Dendritic cell treated with granulocyte-macrophage colony-stimulating factor and Interleukin-4, amounts not matched to agents 40 ng/mL and 50 ng/mL, for 4 days (primary cell): ENCODE measurements at regions not wholly inside any gene's neighbourhood (a gene's known extent, or its start where the extent isn't known, plus 50 kb on each side); places are given as distances from the start of the nearest gene placed in this dataset.
"Not testable (repeated sequence)": the region's sequence is repeated elsewhere in the genome, so short reads cannot be mapped to it uniquely, and the experiment has no call there.

ENCODE experiments used
- H3K27ac Mint-ChIP-seq: one replicate; pipeline ENCODE4 v1.8.0; 2022; ENCODE audit warnings: mild to moderate bottlenecking, mixed read lengths
- H3K27me3 Mint-ChIP-seq: one replicate; pipeline ENCODE4 v1.8.0; 2022; ENCODE audit warnings: mild to moderate bottlenecking, mixed read lengths
- H3K36me3 Mint-ChIP-seq: one replicate; pipeline ENCODE4 v1.8.0; 2022; ENCODE audit warnings: low read depth, mixed read lengths
- H3K4me1 Mint-ChIP-seq: one replicate; pipeline ENCODE4 v1.8.0; 2022; ENCODE audit warnings: low read depth, mixed read lengths
- H3K4me3 Mint-ChIP-seq: one replicate; pipeline ENCODE4 v1.8.0; 2022; ENCODE audit warnings: mild to moderate bottlenecking, moderate library complexity, mixed read lengths
- H3K9me3 Mint-ChIP-seq: one replicate; pipeline ENCODE4 v1.8.0; 2022; ENCODE audit warnings: mixed read lengths
- intact Hi-C: fragments of 100-400 bp; cut with micrococcal nuclease; formaldehyde crosslinking; loops from one replicate; pipeline ENCODE4 v1.15.0; 2022

DNA sequence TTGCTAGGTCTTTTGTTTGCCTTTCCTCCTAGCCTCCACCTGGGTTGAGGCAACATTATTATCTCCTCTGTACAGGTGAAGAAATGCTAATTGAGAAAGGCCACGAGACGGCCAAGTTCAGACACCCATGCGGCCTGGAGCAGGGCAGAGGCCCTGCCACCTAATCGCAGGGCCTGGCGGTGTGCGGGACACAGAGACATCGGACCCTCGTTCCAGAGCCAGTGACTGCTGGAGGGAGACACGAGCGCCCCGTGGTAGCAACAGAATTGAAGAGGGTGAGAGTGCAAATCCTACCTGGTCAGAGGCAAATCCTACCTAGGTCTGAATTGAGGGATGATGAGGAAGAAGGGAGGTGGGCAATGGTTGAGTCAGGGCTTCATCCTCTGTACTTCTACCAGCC, 113.8 kb upstream of the MEF2A start:
- peak overlapping the region; percentile 98 for H3K27ac Mint-ChIP-seq
- H3K9me3 Mint-ChIP-seq, result no peaks in the 10 kb centered on the region
- H3K4me1 Mint-ChIP-seq, result peaks cover 65% of the 10 kb centered on the region
- H3K27me3 Mint-ChIP-seq, result peaks cover 4% of the 10 kb centered on the region
- intact Hi-C loops, result loop anchor here (2.0 to 5.0 kb wide), 2 partner anchors 35 to 115 kb away; no protein-coding TSS in a partner anchor
- no peak overlapping the region for H3K4me3 Mint-ChIP-seq
- H3K36me3 Mint-ChIP-seq, result no peaks in the 10 kb centered on the region

GRCh38 chr15:99452728-99453636, 112.8 kb upstream of the MEF2A start:
- H3K4me3 Mint-ChIP-seq, result peak overlapping the region; percentile 62
- intact Hi-C loops, result loop anchor here (1.0 to 5.0 kb wide), 3 partner anchors 21 to 114 kb away; no protein-coding TSS in a partner anchor

DNA sequence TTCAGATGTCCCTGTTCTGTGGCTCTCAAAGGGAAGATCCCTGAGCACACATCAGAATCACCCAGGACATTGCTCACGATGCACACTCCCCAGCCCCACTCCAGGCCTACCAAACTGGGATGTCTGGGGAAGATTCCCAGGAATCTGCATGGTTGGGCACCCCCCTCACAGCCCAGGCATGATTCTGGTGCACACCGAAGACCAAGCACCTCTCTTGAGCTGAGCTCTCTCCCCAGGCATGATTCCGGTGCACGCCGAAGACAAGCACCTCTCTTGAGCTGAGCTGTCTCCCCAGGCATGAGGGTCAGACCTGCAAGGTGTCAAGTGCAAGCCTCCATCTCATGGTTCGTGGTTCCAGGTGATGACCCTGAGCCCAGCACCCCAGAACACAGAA, 112.2 kb upstream of the MEF2A start:
- Mint-ChIP-seq H3K27ac (peak overlapping the region; percentile 98), H3K4me1 (peaks cover 72% of the 10 kb centered on the region), H3K27me3 (no peaks in the 10 kb centered on the region), H3K36me3 (no peaks in the 10 kb centered on the region), H3K9me3 (no peaks in the 10 kb centered on the region), H3K4me3 (peak overlapping the region; percentile 62)
- intact Hi-C loops, result loop anchor here (1.0 to 5.0 kb wide), 3 partner anchors 21 to 113 kb away; no protein-coding TSS in a partner anchor

More at GRCh38 chr15:99452728-99453636, 112.8 kb upstream of the MEF2A start:
- H3K9me3 Mint-ChIP-seq, result no peaks in the 10 kb centered on the region
- peak overlapping the region; percentile 98 for H3K27ac Mint-ChIP-seq
- no peaks in the 10 kb centered on the region for H3K27me3 Mint-ChIP-seq
- no peaks in the 10 kb centered on the region for H3K36me3 Mint-ChIP-seq
- peaks cover 71% of the 10 kb centered on the region for H3K4me1 Mint-ChIP-seq

DNA sequence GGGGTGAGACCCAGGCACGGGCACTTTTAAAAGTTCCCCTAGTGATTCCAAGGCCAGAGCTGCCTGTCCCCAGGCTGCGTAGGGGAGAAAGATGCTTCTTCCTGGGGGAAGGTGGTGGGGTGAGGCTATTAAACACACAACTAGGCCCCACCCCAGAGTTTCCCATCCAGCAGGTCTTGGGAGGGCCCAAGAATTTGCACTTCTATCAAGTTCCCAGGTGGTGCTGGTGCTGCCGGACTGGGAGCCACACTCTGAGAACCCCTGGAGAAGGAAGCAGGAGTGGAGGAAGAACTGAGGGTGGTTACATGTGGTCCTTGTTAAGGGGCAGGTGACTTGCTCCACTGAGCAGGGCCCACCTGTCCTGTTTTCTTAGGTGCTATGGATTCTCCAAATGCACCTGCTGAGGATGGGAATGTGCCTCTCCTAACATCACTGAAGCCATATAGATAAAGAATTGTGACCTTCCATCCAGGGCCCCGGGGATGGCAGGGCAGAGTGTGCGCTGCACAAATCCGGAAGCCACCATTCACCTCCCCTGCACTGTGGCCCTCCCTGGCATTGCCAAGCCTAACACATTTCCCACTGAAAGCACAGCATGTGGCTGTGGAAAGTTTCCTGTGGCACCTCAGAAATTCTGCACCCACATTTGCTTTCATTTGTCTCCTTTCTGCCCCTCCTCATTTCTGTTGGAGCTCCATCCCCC, 111.5 kb upstream of the MEF2A start:
- Mint-ChIP-seq H3K27me3 (no peaks in the 10 kb centered on the region), H3K4me1 (peaks cover 73% of the 10 kb centered on the region), H3K27ac (peak overlapping the region; percentile 98), H3K9me3 (no peaks in the 10 kb centered on the region), H3K4me3 (peak overlapping the region; percentile 62), H3K36me3 (no peaks in the 10 kb centered on the region)
- intact Hi-C loops, result loop anchor here (5.0 kb wide), 1 partner anchor 33 kb away; no protein-coding TSS in a partner anchor

- Mint-ChIP-seq H3K36me3 (no peaks in the 10 kb centered on the region), H3K9me3 (no peaks in the 10 kb centered on the region), H3K4me1 (peaks cover 75% of the 10 kb centered on the region), H3K4me3 (peak overlapping the region; percentile 62), H3K27ac (peak overlapping the region; percentile 98), H3K27me3 (no peaks in the 10 kb centered on the region)
- intact Hi-C loops, result loop anchor here (5.0 kb wide), 1 partner anchor 32 kb away; no protein-coding TSS in a partner anchor
Measured at GRCh38 chr15:99454941-99455788, 110.6 kb upstream of the MEF2A start.

DNA sequence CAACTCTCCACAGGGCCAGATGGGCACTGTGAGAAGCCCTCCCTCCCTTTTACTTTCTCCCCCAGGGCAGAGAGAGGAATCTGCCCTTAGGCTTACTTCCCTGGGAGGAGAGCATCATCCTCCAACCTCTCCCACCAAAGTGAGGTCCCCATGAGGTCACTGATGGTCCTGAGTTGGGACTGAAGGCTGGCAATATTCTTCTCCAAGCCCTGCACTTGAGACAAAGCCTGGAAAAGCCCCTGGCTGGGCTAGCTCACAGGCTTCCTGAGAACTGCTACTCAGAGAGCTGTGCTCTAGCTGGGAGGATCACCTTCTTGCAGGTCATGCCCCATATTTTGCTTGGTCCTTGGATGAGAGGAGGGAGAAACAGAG, 110.0 kb upstream of the MEF2A start:
- H3K27me3 Mint-ChIP-seq, result no peaks in the 10 kb centered on the region
- peaks cover 72% of the 10 kb centered on the region for H3K4me1 Mint-ChIP-seq
- no peaks in the 10 kb centered on the region for H3K9me3 Mint-ChIP-seq
- intact Hi-C loops, result no loop called here
- H3K4me3 Mint-ChIP-seq, result peak overlapping the region; percentile 62
- no peaks in the 10 kb centered on the region for H3K36me3 Mint-ChIP-seq
- peak overlapping the region; percentile 98 for H3K27ac Mint-ChIP-seq

- intact Hi-C loops, result no loop called here
- H3K27ac Mint-ChIP-seq, result no peak overlapping the region
- peaks cover 29% of the 10 kb centered on the region for H3K4me1 Mint-ChIP-seq
- peaks cover 2% of the 10 kb centered on the region for H3K27me3 Mint-ChIP-seq
- H3K4me3 Mint-ChIP-seq, result no peak overlapping the region
- H3K36me3 Mint-ChIP-seq, result no peaks in the 10 kb centered on the region
- H3K9me3 Mint-ChIP-seq, result peaks cover 28% of the 10 kb centered on the region
Measured at GRCh38 chr15:99464137-99464536, 101.6 kb upstream of the MEF2A start.

GRCh38 chr15:99466701-99467337, 99.0 kb upstream of the MEF2A start:
- intact Hi-C loops, result no loop called here
- Mint-ChIP-seq H3K27ac (no peak overlapping the region), H3K27me3 (peaks cover 2% of the 10 kb centered on the region), H3K4me3 (no peak overlapping the region), H3K9me3 (peaks cover 28% of the 10 kb centered on the region), H3K4me1 (peaks cover 21% of the 10 kb centered on the region), H3K36me3 (no peaks in the 10 kb centered on the region)

DNA sequence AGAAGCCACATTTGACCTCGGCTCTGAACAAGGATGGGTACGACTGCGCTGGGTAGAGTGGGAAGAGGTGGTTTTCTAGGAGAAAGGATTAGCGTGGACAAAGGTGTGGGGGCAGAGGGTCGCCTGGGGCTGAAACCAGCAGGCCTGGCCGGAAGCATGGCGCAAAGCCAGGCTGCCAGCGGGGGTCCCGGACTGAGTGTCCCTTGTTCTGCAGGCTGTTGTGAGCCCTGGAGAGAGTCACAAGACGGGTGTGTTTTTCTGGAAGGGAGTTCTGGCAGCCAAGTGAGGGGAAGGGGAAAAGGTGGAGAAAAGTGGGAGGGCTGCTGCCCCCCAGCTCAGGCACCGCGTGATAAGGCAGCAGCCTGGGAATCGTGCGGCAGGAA, 98.5 kb upstream of the MEF2A start:
- Mint-ChIP-seq H3K27ac (no peak overlapping the region), H3K4me1 (peaks cover 21% of the 10 kb centered on the region), H3K9me3 (peaks cover 24% of the 10 kb centered on the region), H3K36me3 (no peaks in the 10 kb centered on the region), H3K4me3 (no peak overlapping the region), H3K27me3 (peaks cover 2% of the 10 kb centered on the region)
- intact Hi-C loops, result no loop called here

- intact Hi-C loops, result no loop called here
- H3K36me3 Mint-ChIP-seq, result no peaks in the 10 kb centered on the region
- no peak overlapping the region for H3K27ac Mint-ChIP-seq
- H3K4me3 Mint-ChIP-seq, result no peak overlapping the region
- H3K27me3 Mint-ChIP-seq, result peaks cover 2% of the 10 kb centered on the region
- H3K9me3 Mint-ChIP-seq, result peaks cover 18% of the 10 kb centered on the region
- H3K4me1 Mint-ChIP-seq, result peaks cover 27% of the 10 kb centered on the region
Measured at GRCh38 chr15:99467853-99468464, 97.8 kb upstream of the MEF2A start.

GRCh38 chr15:99470204-99470603, 95.6 kb upstream of the MEF2A start:
- peaks cover 50% of the 10 kb centered on the region for H3K4me1 Mint-ChIP-seq
- intact Hi-C loops, H3K9me3 Mint-ChIP-seq, H3K4me3 Mint-ChIP-seq, H3K36me3 Mint-ChIP-seq, H3K27ac Mint-ChIP-seq, H3K27me3 Mint-ChIP-seq: not testable (repeated sequence)

DNA sequence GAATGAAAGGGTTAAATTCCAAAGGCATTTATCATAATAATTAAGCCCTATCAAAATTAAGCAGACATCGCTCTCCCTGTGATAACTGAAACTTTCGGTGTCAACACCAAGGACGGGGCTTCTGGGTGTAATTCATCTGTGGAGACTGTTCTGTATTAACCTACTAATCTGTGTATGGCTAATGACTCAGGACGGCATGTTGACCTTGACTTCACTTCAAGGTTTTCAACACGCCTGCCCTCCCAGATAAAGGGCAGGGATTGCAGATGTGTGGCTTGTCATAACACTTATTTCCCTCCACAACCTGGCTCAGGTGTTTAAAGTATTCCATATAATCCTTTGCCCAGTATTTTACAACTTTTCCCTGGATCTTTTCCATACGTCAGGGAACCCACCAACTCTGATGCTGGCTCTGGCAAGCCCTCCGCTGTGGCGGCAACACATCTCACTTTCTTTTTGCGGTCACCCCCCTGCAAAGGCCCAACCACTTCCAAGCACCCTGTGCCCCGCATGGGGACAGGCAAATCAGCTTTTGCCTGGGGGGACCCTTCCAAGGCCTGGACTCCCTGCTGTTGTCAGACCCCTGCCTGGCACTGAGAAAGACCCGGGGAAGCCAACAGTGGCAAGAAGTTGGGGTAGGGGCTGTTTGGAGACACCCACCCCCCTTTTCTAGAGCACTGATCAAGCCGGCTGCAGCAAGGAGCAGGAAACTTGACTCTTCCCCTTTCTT, 93.2 kb upstream of the MEF2A start:
- no peaks in the 10 kb centered on the region for H3K36me3 Mint-ChIP-seq
- H3K27ac Mint-ChIP-seq, result peak overlapping the region; percentile 93
- H3K4me3 Mint-ChIP-seq, result no peak overlapping the region
- peaks cover 2% of the 10 kb centered on the region for H3K27me3 Mint-ChIP-seq
- intact Hi-C loops, result no loop called here
- H3K4me1 Mint-ChIP-seq, result peaks cover 59% of the 10 kb centered on the region
- no peaks in the 10 kb centered on the region for H3K9me3 Mint-ChIP-seq
